H1 (cell line): ENCODE measurements at regions not wholly inside any gene's neighbourhood (a gene's known extent, or its start where the extent isn't known, plus 50 kb on each side); places are given as distances from the start of the nearest gene placed in this dataset.

Source experiments
- CTCF ChIA-PET: fragments of 300-600 bp; sonication (Branson Sonifier 250); formaldehyde crosslinking; loops from one replicate; lab custom pipeline; 2021; ENCODE audit not compliant: partially characterized antibody; lab: Charles Lee
- POLR2A ChIA-PET: fragments of 300-600 bp; sonication (Branson Sonifier 250); formaldehyde crosslinking; loops from one replicate; lab custom pipeline; 2021; ENCODE audit warnings: inconsistent platforms; ENCODE audit not compliant: partially characterized antibody; lab: Charles Lee
- DNase-seq, 2 experiments: peaks; one replicate each; pipeline versions ENCODE4 v3.0.0 to v3.0.0-alpha.2; 2010 to 2022; ENCODE audit warnings: low spot score in 2 of 2, low read depth in 1 of 2, mixed read lengths in 1 of 2
- FAIRE-seq: peaks from 2 replicates; lab custom pipeline; 2011; peaks lifted over from hg19 to GRCh38; lab: Jason Lieb, UNC
- H2AFZ ChIP-seq: 2 replicates; pipeline ENCODE4 v1.8.1; 2012; ENCODE audit warnings: low read length, inconsistent platforms
- H2AK5ac ChIP-seq: 2 replicates; pipeline ENCODE4 v1.6.1; 2013; ENCODE audit warnings: low read depth, low read length
- H2BK120ac ChIP-seq: replicated peaks from 2 replicates; pipeline ENCODE3; 2013; ENCODE audit warnings: low read depth, low read length, inconsistent platforms
- H2BK12ac ChIP-seq: 2 replicates; pipeline ENCODE4 v1.6.1; 2013; ENCODE audit warnings: low read depth, low read length
- H2BK15ac ChIP-seq: 2 replicates; pipeline ENCODE4 v1.6.1; 2013; ENCODE audit warnings: low read length
- H2BK20ac ChIP-seq: 2 replicates; pipeline ENCODE4 v1.6.1; 2013; ENCODE audit warnings: low read length
- H2BK5ac ChIP-seq: 2 replicates; pipeline ENCODE4 v1.6.1; 2013; ENCODE audit warnings: low read depth, low read length
- H3K14ac ChIP-seq: 2 replicates; pipeline ENCODE4 v1.6.1; 2013; ENCODE audit warnings: inconsistent platforms; ENCODE audit not compliant: insufficient read length
- H3K18ac ChIP-seq: 2 replicates; pipeline ENCODE4 v1.6.1; 2013; ENCODE audit warnings: low read length; ENCODE audit errors: extremely low read depth
- H3K23ac ChIP-seq: 2 replicates; pipeline ENCODE4 v1.6.1; 2013; ENCODE audit warnings: inconsistent platforms; ENCODE audit not compliant: insufficient read length
- H3K23me2 ChIP-seq: 2 replicates; pipeline ENCODE4 v1.6.1; 2013; ENCODE audit warnings: low read depth, low read length
- H3K27ac ChIP-seq: 2 replicates; pipeline ENCODE4 v1.6.1; 2011; ENCODE audit warnings: low read depth, low read length, inconsistent platforms
- H3K27me3 ChIP-seq, 4 experiments: replicated peaks in 1 of 4; 1 replicate in 1 of 4; 2 replicates in 3 of 4; pipeline versions ENCODE4 v1.6.1 to v1.8.1; 2011 to 2013; ENCODE audit warnings: low read length in 3 of 4, mild to moderate bottlenecking in 3 of 4, inconsistent platforms in 2 of 4, mixed read lengths in 2 of 4, moderate library complexity in 1 of 4; ENCODE audit not compliant: control insufficient read depth in 3 of 4, insufficient read depth in 3 of 4; ENCODE audit errors: extremely low read depth in 1 of 4
- H3K36me3 ChIP-seq, 4 experiments: 2 replicates each; pipeline versions ENCODE4 v1.6.1 to v1.8.1; 2011 to 2013; ENCODE audit warnings: mild to moderate bottlenecking in 4 of 4, low read length in 3 of 4, moderate library complexity in 2 of 4, control low read depth in 1 of 4, inconsistent platforms in 1 of 4; ENCODE audit not compliant: insufficient read depth in 4 of 4, control insufficient read depth in 2 of 4
- H3K4ac ChIP-seq: replicated peaks from 2 replicates; pipeline ENCODE3; 2013; ENCODE audit warnings: low read length, low read depth, mixed read lengths, inconsistent platforms; ENCODE audit not compliant: insufficient read length
- H3K4me1 ChIP-seq, 4 experiments: replicated peaks in 1 of 4; 1 replicate in 1 of 4; 2 replicates in 3 of 4; pipeline versions ENCODE4 v1.6.1 to v1.8.1; 2011 to 2013; ENCODE audit warnings: low read length in 3 of 4, inconsistent platforms in 2 of 4, mixed read lengths in 1 of 4; ENCODE audit not compliant: insufficient read depth in 4 of 4, control insufficient read depth in 3 of 4
- H3K4me2 ChIP-seq, 2 experiments: 2 replicates each; pipeline versions ENCODE4 v1.6.1 to v1.8.1; 2011 to 2013; ENCODE audit warnings: low read depth in 2 of 2, low read length in 2 of 2, control low read depth in 1 of 2, inconsistent platforms in 1 of 2, mild to moderate bottlenecking in 1 of 2; ENCODE audit not compliant: insufficient read depth in 1 of 2
- H3K4me3 ChIP-seq, 4 experiments: fragments of 200-600, 300-600 bp in 1 of 4; sonication (generic), shearing (Covaris generic), sonication (Bioruptor Twin) in 1 of 4; 2 replicates each; pipeline versions ENCODE4 v1.5.1 to v1.8.1; 2011 to 2016; ENCODE audit warnings: low read length in 4 of 4, low read depth in 3 of 4, control low read depth in 2 of 4, inconsistent platforms in 2 of 4, mild to moderate bottlenecking in 2 of 4, mixed read lengths in 1 of 4, moderate library complexity in 1 of 4; ENCODE audit not compliant: insufficient read depth in 2 of 4; ENCODE audit errors: extremely low read depth in 1 of 4
- H3K56ac ChIP-seq: replicated peaks from 2 replicates; pipeline ENCODE3; 2013; ENCODE audit warnings: low read depth, mild to moderate bottlenecking, mixed read lengths, low read length, inconsistent platforms; ENCODE audit not compliant: insufficient read length
- H3K79me1 ChIP-seq: 2 replicates; pipeline ENCODE4 v1.6.1; 2013; ENCODE audit warnings: low read depth, low read length, control low read depth
- H3K79me2 ChIP-seq, 2 experiments: 2 replicates each; pipeline versions ENCODE4 v1.6.1 to v1.8.1; 2012 to 2013; ENCODE audit warnings: low read length in 2 of 2, mild to moderate bottlenecking in 2 of 2, inconsistent platforms in 1 of 2; ENCODE audit not compliant: insufficient read depth in 2 of 2, control insufficient read depth in 1 of 2
- H3K9ac ChIP-seq, 4 experiments: replicated peaks in 1 of 4; 1 replicate in 1 of 4; 2 replicates in 3 of 4; pipeline versions ENCODE4 v1.6.1 to v1.8.1; 2011 to 2013; ENCODE audit warnings: low read depth in 3 of 4, low read length in 3 of 4, control low read depth in 2 of 4, mild to moderate bottlenecking in 2 of 4, moderate library complexity in 2 of 4, inconsistent platforms in 1 of 4; ENCODE audit errors: extremely low read depth in 1 of 4
- H3K9me3 ChIP-seq, 2 experiments: 2 replicates each; pipeline versions ENCODE4 v1.6.1 to v1.8.1; 2012 to 2013; ENCODE audit warnings: mild to moderate bottlenecking in 2 of 2, moderate library complexity in 2 of 2, control low read depth in 1 of 2, inconsistent platforms in 1 of 2, low read depth in 1 of 2, low read length in 1 of 2, mixed read lengths in 1 of 2; ENCODE audit not compliant: insufficient read depth in 2 of 2
- H4K20me1 ChIP-seq, 2 experiments: replicated peaks in 1 of 2; 2 replicates each; pipeline versions ENCODE3 to v1.8.1; 2011 to 2013; ENCODE audit warnings: inconsistent platforms in 2 of 2, low read length in 2 of 2, mild to moderate bottlenecking in 1 of 2; ENCODE audit not compliant: insufficient read depth in 2 of 2, control insufficient read depth in 1 of 2
- H4K5ac ChIP-seq: 2 replicates; pipeline ENCODE4 v1.6.1; 2013; ENCODE audit warnings: low read length, low read depth, mixed read lengths, inconsistent platforms; ENCODE audit not compliant: insufficient read length
- H4K8ac ChIP-seq: 2 replicates; pipeline ENCODE4 v1.8.0; 2013; ENCODE audit warnings: mild to moderate bottlenecking, moderate library complexity, low read length, inconsistent platforms; ENCODE audit not compliant: insufficient read depth; ENCODE audit errors: extremely low read depth
- H4K91ac ChIP-seq: replicated peaks from 2 replicates; pipeline ENCODE3; 2013; ENCODE audit warnings: low read length, mixed read lengths, inconsistent platforms; ENCODE audit not compliant: insufficient read length
- ASH2L ChIP-seq: fragments of 200-600, 300-600 bp; sonication (generic); IDR thresholded peaks from one replicate; pipeline ENCODE4 v1.7.1; 2017; ENCODE audit warnings: low read length
- BRCA1 ChIP-seq: IDR thresholded peaks from 2 replicates; pipeline ENCODE4 v1.6.1; 2012; ENCODE audit warnings: low read depth, low read length, improper control_type of control experiment
- CREB1 ChIP-seq: IDR thresholded peaks from 2 replicates; pipeline ENCODE4 v1.6.1; 2012; ENCODE audit warnings: inconsistent platforms
- GABPA ChIP-seq: IDR thresholded peaks from 2 replicates; pipeline ENCODE4 v1.6.1; 2011; ENCODE audit warnings: mild to moderate bottlenecking, low read length, moderate library complexity, borderline replicate concordance; ENCODE audit not compliant: insufficient read depth
- GTF2F1 ChIP-seq: IDR thresholded peaks from 2 replicates; pipeline ENCODE4 v1.6.1; 2012; ENCODE audit warnings: low read depth, low read length, improper control_type of control experiment, borderline replicate concordance
- HDAC6 ChIP-seq: IDR thresholded peaks from one replicate; pipeline ENCODE4 v1.7.1; 2012; ENCODE audit warnings: low read depth, mild to moderate bottlenecking, inconsistent platforms, low read length, moderate library complexity
- PHF8 ChIP-seq: fragments of 200-600 bp; sonication (generic); conservative IDR thresholded peaks from 2 replicates; pipeline ENCODE4 v1.7.1; 2012; ENCODE audit warnings: low read depth, mild to moderate bottlenecking, inconsistent platforms, low read length, moderate library complexity
- RAD21 ChIP-seq, 2 experiments: IDR thresholded peaks in 1 of 2; conservative IDR thresholded peaks in 1 of 2; 2 replicates each; pipeline ENCODE4 v1.6.1; 2011; ENCODE audit warnings: low read depth in 2 of 2, low read length in 2 of 2, improper control_type of control experiment in 1 of 2, inconsistent platforms in 1 of 2, mild to moderate bottlenecking in 1 of 2, moderate library complexity in 1 of 2
- RBBP5 ChIP-seq: IDR thresholded peaks from 2 replicates; pipeline ENCODE4 v1.7.1; 2012; ENCODE audit warnings: low read depth, mild to moderate bottlenecking, inconsistent platforms, low read length, moderate library complexity, borderline replicate concordance
- TAF7 ChIP-seq: optimal IDR thresholded peaks from 2 replicates; pipeline ENCODE3; 2011; ENCODE audit warnings: low read depth, mild to moderate bottlenecking, inconsistent platforms, low read length, moderate library complexity, borderline replicate concordance
- TBP ChIP-seq: IDR thresholded peaks from 2 replicates; pipeline ENCODE4 v1.6.1; 2011; ENCODE audit warnings: low read depth, low read length, improper control_type of control experiment
- USF2 ChIP-seq: IDR thresholded peaks from 2 replicates; pipeline ENCODE4 v1.6.1; 2011; ENCODE audit warnings: low read length, improper control_type of control experiment
- WGBS, 2 experiments: shearing (Covaris generic) in 1 of 2; methylation state at CpG; one replicate each; pipeline versions ENCODE4 v1.1.6 to v1.1.7; 2013 to 2015; ENCODE audit warnings: low lambda C conversion rate in 2 of 2, mixed read lengths in 2 of 2, inconsistent platforms in 1 of 2, low coverage in 1 of 2, missing lambda C conversion rate in 1 of 2; ENCODE audit not compliant: insufficient replicate concordance in 2 of 2, insufficient coverage in 1 of 2, insufficient read length in 1 of 2; ENCODE audit errors: extremely low coverage in 1 of 2, missing lambda C conversion rate in 1 of 2; 5-methylcytosine and 5-hydroxymethylcytosine counted together
- TF ChIP-seq, protein P1 (sequence below): IDR thresholded peaks from 2 replicates; pipeline ENCODE4 v1.6.1; 2012; ENCODE audit warnings: inconsistent platforms

DNA sequence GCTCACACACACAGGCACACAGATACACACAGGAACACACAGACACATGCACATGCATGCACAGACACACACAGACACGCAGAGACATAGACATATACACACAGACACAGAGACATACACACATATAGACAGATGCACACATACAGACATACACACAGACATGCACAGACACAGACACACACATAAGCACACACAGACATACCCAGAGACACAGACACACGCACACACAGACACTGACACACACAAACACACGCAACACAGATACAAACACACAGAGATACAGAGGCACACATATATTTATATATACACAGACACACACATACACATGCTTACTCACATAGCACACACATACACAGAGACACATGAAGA, 158.4 kb downstream of the LY86 start:
- no peak for FAIRE-seq
- 89% methylated on average over 3 of the region's 3 CpGs; no CpG with 5 or more reads in 1 of the 2 experiments for WGBS, 2 experiments
- no peak overlapping the region for H3K4me2 ChIP-seq
- TF ChIP-seq CREB1 = no peak
- no peak for TF ChIP-seq BRCA1
- TF ChIP-seq TBP = no peak
- TF ChIP-seq, protein P1, sequence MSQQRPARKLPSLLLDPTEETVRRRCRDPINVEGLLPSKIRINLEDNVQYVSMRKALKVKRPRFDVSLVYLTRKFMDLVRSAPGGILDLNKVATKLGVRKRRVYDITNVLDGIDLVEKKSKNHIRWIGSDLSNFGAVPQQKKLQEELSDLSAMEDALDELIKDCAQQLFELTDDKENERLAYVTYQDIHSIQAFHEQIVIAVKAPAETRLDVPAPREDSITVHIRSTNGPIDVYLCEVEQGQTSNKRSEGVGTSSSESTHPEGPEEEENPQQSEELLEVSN = no peak
- TF ChIP-seq GTF2F1 = no peak
- TF ChIP-seq PHF8 = no peak
- TF ChIP-seq TAF7 = no peak
- no peak for TF ChIP-seq GABPA
- no peak for TF ChIP-seq RAD21 (IDR thresholded peaks at IDR 0.05 in 1 of 2, conservative IDR thresholded peaks at IDR 0.05 in 1 of 2; ENCODE audit: low read depth in 2 of 2, low read length in 2 of 2)
- TF ChIP-seq HDAC6 = no peak
- no peak for TF ChIP-seq RBBP5
- no peak for TF ChIP-seq USF2
- no peak for TF ChIP-seq ASH2L

More for the DNA sequence above, 158.4 kb downstream of the LY86 start:
- Histone ChIP-seq H3K79me2 (no peaks in the 10 kb centered on the region), H2BK120ac (no peak overlapping the region), H2BK20ac (no peak overlapping the region), H3K27ac (no peak overlapping the region), H3K36me3 (no peaks in the 10 kb centered on the region), H3K23me2 (0 out of 2 replicates have a peak, but pooled peaks cover 4% of the 10 kb centered on the region), H4K91ac (no peak overlapping the region), H4K8ac (no peak overlapping the region; the same call in 1 of the 2 replicates), H4K20me1 (peaks cover 0 to 1% of the 10 kb centered on the region in 2 experiments), H2BK15ac (peak overlapping the region; percentile 99), H3K18ac (no peak overlapping the region), H4K5ac (no peak overlapping the region), H3K27me3 (peaks cover 0 to 2% (median 0%) of the 10 kb centered on the region in 4 experiments; a peak in 1 of 7 replicates), H3K9ac (no peak overlapping the region), H3K4ac (no peak overlapping the region), H3K4me3 (no peak overlapping the region), H3K14ac (no peak overlapping the region), H3K79me1 (no peaks in the 10 kb centered on the region), H2AK5ac (no peak overlapping the region), H2AFZ (no peak overlapping the region), H3K23ac (no peak overlapping the region), H3K4me1 (peaks cover 6 to 14% (median 13%) of the 10 kb centered on the region in 4 experiments), H3K56ac (no peak overlapping the region), H2BK5ac (no peak overlapping the region), H3K9me3 (no peaks in the 10 kb centered on the region; a peak in 1 of 4 replicates), H2BK12ac (no peak overlapping the region)
- ChIA-PET POLR2A (no interaction called here), CTCF (interaction anchor here (1.6 kb wide), 1 partner anchor 23 kb away, joined by 4 read pairs; no protein-coding TSS in a partner anchor)
- DNase-seq = no peak
